ENCODE measurements at regions not wholly inside any gene's neighbourhood (a gene's known extent, or its start where the extent isn't known, plus 50 kb on each side); places are given as distances from the start of the nearest gene placed in this dataset.

DNA sequence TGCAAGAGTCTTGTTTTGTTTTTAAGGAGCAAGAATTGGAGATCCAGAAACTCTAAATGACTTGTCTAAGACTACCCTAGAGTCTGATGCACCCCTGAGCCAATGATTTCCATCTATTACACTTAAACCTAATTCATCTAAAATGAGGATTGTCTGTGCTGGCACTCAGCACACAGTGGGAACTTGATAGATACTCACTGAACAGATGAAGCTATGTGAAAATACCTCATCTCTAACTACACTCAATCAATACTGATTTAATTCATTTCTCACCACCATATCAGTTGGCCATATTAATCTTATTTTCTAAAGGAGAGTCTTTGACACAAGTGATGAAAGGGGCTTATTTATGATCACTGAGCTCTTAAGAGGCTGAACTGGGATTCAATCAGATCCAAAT is 262.1 kb downstream of the HS3ST1 start:
- TF ChIP-seq, protein P1, sequence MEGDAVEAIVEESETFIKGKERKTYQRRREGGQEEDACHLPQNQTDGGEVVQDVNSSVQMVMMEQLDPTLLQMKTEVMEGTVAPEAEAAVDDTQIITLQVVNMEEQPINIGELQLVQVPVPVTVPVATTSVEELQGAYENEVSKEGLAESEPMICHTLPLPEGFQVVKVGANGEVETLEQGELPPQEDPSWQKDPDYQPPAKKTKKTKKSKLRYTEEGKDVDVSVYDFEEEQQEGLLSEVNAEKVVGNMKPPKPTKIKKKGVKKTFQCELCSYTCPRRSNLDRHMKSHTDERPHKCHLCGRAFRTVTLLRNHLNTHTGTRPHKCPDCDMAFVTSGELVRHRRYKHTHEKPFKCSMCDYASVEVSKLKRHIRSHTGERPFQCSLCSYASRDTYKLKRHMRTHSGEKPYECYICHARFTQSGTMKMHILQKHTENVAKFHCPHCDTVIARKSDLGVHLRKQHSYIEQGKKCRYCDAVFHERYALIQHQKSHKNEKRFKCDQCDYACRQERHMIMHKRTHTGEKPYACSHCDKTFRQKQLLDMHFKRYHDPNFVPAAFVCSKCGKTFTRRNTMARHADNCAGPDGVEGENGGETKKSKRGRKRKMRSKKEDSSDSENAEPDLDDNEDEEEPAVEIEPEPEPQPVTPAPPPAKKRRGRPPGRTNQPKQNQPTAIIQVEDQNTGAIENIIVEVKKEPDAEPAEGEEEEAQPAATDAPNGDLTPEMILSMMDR (IDR thresholded peaks at IDR 0.05), result no peak
- no peaks in the 10 kb centered on the region for H3K36me3 Mint-ChIP-seq (ENCODE audit: low read depth)
- no peak for DNase-seq (ENCODE audit: low spot score)
- H3K27me3 Mint-ChIP-seq (ENCODE audit: low read depth), result no peaks in the 10 kb centered on the region
- no peak overlapping the region for H3K4me3 Mint-ChIP-seq (ENCODE audit: unreplicated experiment)
- peaks cover 5% of the 10 kb centered on the region for H3K9me3 Mint-ChIP-seq (ENCODE audit: low read depth)
- H3K4me1 Mint-ChIP-seq (ENCODE audit: low read depth), result no peaks in the 10 kb centered on the region
- H3K27ac Mint-ChIP-seq (ENCODE audit: unreplicated experiment), result no peak overlapping the region

GRCh38 chr4:11166034-11166433 is 262.7 kb downstream of the HS3ST1 start:
- TF ChIP-seq, protein P1 (IDR thresholded peaks at IDR 0.05), result no peak

GRCh38 chr4:11165052-11165451 is 263.6 kb downstream of the HS3ST1 start:
- Mint-ChIP-seq H3K27ac (ENCODE audit: unreplicated experiment) (no peak overlapping the region), H3K4me1 (ENCODE audit: low read depth) (no peaks in the 10 kb centered on the region), H3K36me3 (ENCODE audit: low read depth) (no peaks in the 10 kb centered on the region), H3K9me3 (ENCODE audit: low read depth) (peaks cover 5% of the 10 kb centered on the region), H3K4me3 (ENCODE audit: unreplicated experiment) (no peak overlapping the region), H3K27me3 (ENCODE audit: low read depth) (no peaks in the 10 kb centered on the region)
- TF ChIP-seq, protein P1 (IDR thresholded peaks at IDR 0.05), result no peak
- DNase-seq (ENCODE audit: low spot score), result no peak

More at GRCh38 chr4:11166034-11166433, 262.7 kb downstream of the HS3ST1 start:
- DNase-seq (ENCODE audit: low spot score), result no peak
- H3K9me3 Mint-ChIP-seq (ENCODE audit: low read depth), result peaks cover 5% of the 10 kb centered on the region
- no peak overlapping the region for H3K4me3 Mint-ChIP-seq (ENCODE audit: unreplicated experiment)
- H3K27me3 Mint-ChIP-seq (ENCODE audit: low read depth), result no peaks in the 10 kb centered on the region
- H3K36me3 Mint-ChIP-seq (ENCODE audit: low read depth), result no peaks in the 10 kb centered on the region
- no peak overlapping the region for H3K27ac Mint-ChIP-seq (ENCODE audit: unreplicated experiment)
- H3K4me1 Mint-ChIP-seq (ENCODE audit: low read depth), result no peaks in the 10 kb centered on the region

DNA sequence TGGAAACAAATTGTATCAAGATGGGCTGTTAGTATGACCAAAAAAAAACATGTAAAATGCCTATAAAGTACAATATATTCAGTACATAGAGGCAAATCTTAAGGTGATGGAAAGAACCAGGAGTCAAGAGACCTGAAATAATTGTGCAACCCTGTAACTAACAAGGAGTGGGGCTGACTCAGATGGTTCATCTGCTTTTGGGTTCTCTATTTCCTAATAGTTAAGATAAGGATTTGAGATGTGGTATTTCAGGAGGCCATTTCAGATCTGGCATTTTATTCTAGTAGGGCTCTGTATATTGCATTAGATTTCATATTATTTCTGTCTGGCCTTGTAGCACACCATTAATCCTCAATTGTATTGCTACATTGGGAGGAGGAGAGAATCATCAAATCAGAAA is 268.4 kb downstream of the HS3ST1 start:
- Mint-ChIP-seq H3K4me3 (ENCODE audit: unreplicated experiment) (no peak overlapping the region), H3K9me3 (ENCODE audit: low read depth) (peaks cover 5% of the 10 kb centered on the region), H3K27me3 (ENCODE audit: low read depth) (peaks cover 2% of the 10 kb centered on the region), H3K4me1 (ENCODE audit: low read depth) (no peaks in the 10 kb centered on the region), H3K36me3 (ENCODE audit: low read depth) (no peaks in the 10 kb centered on the region), H3K27ac (ENCODE audit: unreplicated experiment) (no peak overlapping the region)
- no peak for DNase-seq (ENCODE audit: low spot score)
- TF ChIP-seq, protein P1 (IDR thresholded peaks at IDR 0.05), result no peak

GRCh38 chr4:11158971-11159370 is 269.7 kb downstream of the HS3ST1 start:
- H3K27me3 Mint-ChIP-seq (ENCODE audit: low read depth), result peaks cover 2% of the 10 kb centered on the region
- H3K9me3 Mint-ChIP-seq (ENCODE audit: low read depth), result peaks cover 5% of the 10 kb centered on the region
- DNase-seq (ENCODE audit: low spot score), result no peak
- TF ChIP-seq, protein P1 (IDR thresholded peaks at IDR 0.05), result no peak
- no peak overlapping the region for H3K27ac Mint-ChIP-seq (ENCODE audit: unreplicated experiment)
- no peaks in the 10 kb centered on the region for H3K4me1 Mint-ChIP-seq (ENCODE audit: low read depth)
- no peaks in the 10 kb centered on the region for H3K36me3 Mint-ChIP-seq (ENCODE audit: low read depth)
- no peak overlapping the region for H3K4me3 Mint-ChIP-seq (ENCODE audit: unreplicated experiment)

Data from chondrocyte (in vitro differentiated cells).